Peyer's patch (tissue), 4 donors: ENCODE measurements at regions not wholly inside any gene's neighbourhood (a gene's known extent, or its start where the extent isn't known, plus 50 kb on each side); places are given as distances from the start of the nearest gene placed in this dataset.

Experiments
- POLR2A ChIP-seq, 2 donors: fragments of 450-650 bp; IDR thresholded peaks; one replicate each; pipeline ENCODE4 v1.5.1; 2017; ENCODE audit warnings: antibody characterized with exemption in 2 of 2, mild to moderate bottlenecking in 2 of 2, moderate library complexity in 2 of 2
- TF ChIP-seq, protein P1 (sequence below), 6 experiments: fragments of 450-650 bp in 4 of 6; fragments of 200-600 bp in 2 of 6; sonication (generic) in 1 of 6; IDR thresholded peaks; one replicate each; pipeline ENCODE4 v1.5.1; 2017 to 2019; ENCODE audit warnings: antibody characterized with exemption in 6 of 6, mild to moderate bottlenecking in 3 of 6, moderate library complexity in 1 of 6

DNA sequence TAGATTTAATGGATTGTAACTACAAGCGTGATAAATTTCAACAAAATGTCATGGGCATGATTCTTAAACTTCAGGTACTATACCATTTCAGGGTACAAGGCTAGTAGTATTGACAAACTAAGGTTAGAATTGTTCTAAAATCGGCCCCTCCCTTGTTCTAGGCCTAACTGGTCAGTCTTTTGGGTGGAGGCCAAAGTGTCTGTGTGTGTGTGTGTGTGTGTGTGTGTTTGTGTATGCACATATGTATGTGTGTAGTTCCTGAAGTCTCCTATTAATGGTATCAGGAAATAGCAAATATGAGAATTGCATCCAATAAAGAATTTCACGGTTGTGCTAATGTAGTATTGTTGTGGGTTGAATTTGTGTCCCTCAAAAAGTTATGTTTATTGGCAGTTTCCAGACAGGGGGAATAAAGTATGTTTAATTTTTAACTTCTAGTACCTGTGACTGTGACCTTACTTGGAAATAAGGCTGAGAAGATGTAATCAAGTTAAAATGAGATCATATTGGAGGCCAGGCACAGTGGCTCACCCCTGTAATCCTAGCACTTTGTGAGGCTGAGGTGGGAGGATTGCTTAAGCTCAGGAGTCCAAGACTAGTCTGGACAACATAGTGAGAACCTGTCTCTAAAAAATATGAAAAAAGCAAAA, 119.2 kb downstream of the KLF5 start:
- no peak for TF ChIP-seq POLR2A (IDR thresholded peaks at IDR 0.05)
- TF ChIP-seq, protein P1, sequence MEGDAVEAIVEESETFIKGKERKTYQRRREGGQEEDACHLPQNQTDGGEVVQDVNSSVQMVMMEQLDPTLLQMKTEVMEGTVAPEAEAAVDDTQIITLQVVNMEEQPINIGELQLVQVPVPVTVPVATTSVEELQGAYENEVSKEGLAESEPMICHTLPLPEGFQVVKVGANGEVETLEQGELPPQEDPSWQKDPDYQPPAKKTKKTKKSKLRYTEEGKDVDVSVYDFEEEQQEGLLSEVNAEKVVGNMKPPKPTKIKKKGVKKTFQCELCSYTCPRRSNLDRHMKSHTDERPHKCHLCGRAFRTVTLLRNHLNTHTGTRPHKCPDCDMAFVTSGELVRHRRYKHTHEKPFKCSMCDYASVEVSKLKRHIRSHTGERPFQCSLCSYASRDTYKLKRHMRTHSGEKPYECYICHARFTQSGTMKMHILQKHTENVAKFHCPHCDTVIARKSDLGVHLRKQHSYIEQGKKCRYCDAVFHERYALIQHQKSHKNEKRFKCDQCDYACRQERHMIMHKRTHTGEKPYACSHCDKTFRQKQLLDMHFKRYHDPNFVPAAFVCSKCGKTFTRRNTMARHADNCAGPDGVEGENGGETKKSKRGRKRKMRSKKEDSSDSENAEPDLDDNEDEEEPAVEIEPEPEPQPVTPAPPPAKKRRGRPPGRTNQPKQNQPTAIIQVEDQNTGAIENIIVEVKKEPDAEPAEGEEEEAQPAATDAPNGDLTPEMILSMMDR (IDR thresholded peaks at IDR 0.05) = no peak
